Fibroblast of skin of right biceps (primary cell): ENCODE measurements at regions not wholly inside any gene's neighbourhood (a gene's known extent, or its start where the extent isn't known, plus 50 kb on each side); places are given as distances from the start of the nearest gene placed in this dataset.
"Not testable (repeated sequence)": the region's sequence is repeated elsewhere in the genome, so short reads cannot be mapped to it uniquely, and the experiment has no call there.

ENCODE experiments used
- DNase-seq: peaks from one replicate; pipeline ENCODE4 v3.0.0-alpha.2; 2013

GRCh38 chr6:18062733-18063132 is 59.7 kb downstream of the NHLRC1 start:
- DNase-seq = no peak

- no peak for DNase-seq
These were observed 64.0 kb downstream of the NHLRC1 start for GRCh38 chr6:18058429-18058828.

GRCh38 chr6:18055714-18056382 is 66.6 kb downstream of the NHLRC1 start:
- DNase-seq = no peak

- DNase-seq = no peak
These were observed 67.4 kb downstream of the NHLRC1 start for GRCh38 chr6:18055098-18055497.

- no peak for DNase-seq
These were observed 66.4 kb upstream of the KIF13A start for GRCh38 chr6:18053555-18054445.

GRCh38 chr6:18053078-18053477 is 65.6 kb upstream of the KIF13A start:
- peak; percentile 20 for DNase-seq

GRCh38 chr6:18049646-18050045 is 62.2 kb upstream of the KIF13A start:
- no peak for DNase-seq

- DNase-seq = no peak
These were observed 61.7 kb upstream of the KIF13A start for GRCh38 chr6:18048953-18049630.

- DNase-seq = peak; percentile 68
These were observed 60.0 kb upstream of the KIF13A start for GRCh38 chr6:18047406-18047805.

GRCh38 chr6:18045507-18045906 is 58.1 kb upstream of the KIF13A start:
- no peak for DNase-seq

- DNase-seq = no peak
These were observed 56.8 kb upstream of the KIF13A start for GRCh38 chr6:18044108-18044783.

- no peak for DNase-seq
These were observed 55.2 kb upstream of the KIF13A start for GRCh38 chr6:18042536-18043145.

GRCh38 chr6:18039481-18039880 is 52.0 kb upstream of the KIF13A start:
- no peak for DNase-seq

GRCh38 chr6:18038235-18038634 is 50.8 kb upstream of the KIF13A start:
- DNase-seq = not testable (repeated sequence)
